ENCODE measurements at regions not wholly inside any gene's neighbourhood (a gene's known extent, or its start where the extent isn't known, plus 50 kb on each side); places are given as distances from the start of the nearest gene placed in this dataset.

- Histone ChIP-seq H3K27me3 (ENCODE audit: low read length) (no peaks in the 10 kb centered on the region), H3K9me2 (replicated peaks; ENCODE audit: insufficient read depth, low read length) (no peaks in the 10 kb centered on the region), H3K9ac (ENCODE audit: low read length) (no peak overlapping the region), H3K79me2 (ENCODE audit: insufficient read depth, low read length) (no peaks in the 10 kb centered on the region), H3K36me3 (ENCODE audit: low read length) (no peaks in the 10 kb centered on the region), H3K27ac (ENCODE audit: low read depth, low read length) (no peak overlapping the region), H3K9me3 (ENCODE audit: insufficient read depth, low read length) (no peaks in the 10 kb centered on the region), H4K20me1 (ENCODE audit: low read depth, low read length) (no peaks in the 10 kb centered on the region), H3K4me2 (ENCODE audit: low read depth, low read length, poor library complexity, severe bottlenecking) (no peak overlapping the region), H3F3A (ENCODE audit: insufficient read depth) (no peaks in the 10 kb centered on the region), H2AFZ (ENCODE audit: low read depth, low read length, severe bottlenecking) (no peak overlapping the region), H3K4me3 (ENCODE audit: insufficient read depth, low read length, poor library complexity, severe bottlenecking) (no peak overlapping the region)
- TF ChIP-seq CTCF (IDR thresholded peaks at IDR 0.05; ENCODE audit: insufficient read depth, low read length, poor library complexity, severe bottlenecking) (no peak), EZH2phosphoT487 (conservative IDR thresholded peaks at IDR 0.05; ENCODE audit: low read length) (no peak)
These were observed 111.9 kb upstream of the ARHGAP5 start for GRCh38 chr14:31965071-31965734.

- Histone ChIP-seq H3K9me3 (ENCODE audit: insufficient read depth, low read length) (no peaks in the 10 kb centered on the region), H3K4me2 (ENCODE audit: low read depth, low read length, poor library complexity, severe bottlenecking) (no peak overlapping the region), H3K9ac (ENCODE audit: low read length) (no peak overlapping the region), H3K79me2 (ENCODE audit: insufficient read depth, low read length) (no peaks in the 10 kb centered on the region), H2AFZ (ENCODE audit: low read depth, low read length, severe bottlenecking) (no peak overlapping the region), H3K36me3 (ENCODE audit: low read length) (no peaks in the 10 kb centered on the region), H3K4me3 (ENCODE audit: insufficient read depth, low read length, poor library complexity, severe bottlenecking) (no peak overlapping the region), H4K20me1 (ENCODE audit: low read depth, low read length) (no peaks in the 10 kb centered on the region), H3K27ac (ENCODE audit: low read depth, low read length) (no peak overlapping the region), H3F3A (ENCODE audit: insufficient read depth) (no peaks in the 10 kb centered on the region), H3K27me3 (ENCODE audit: low read length) (no peaks in the 10 kb centered on the region), H3K9me2 (replicated peaks; ENCODE audit: insufficient read depth, low read length) (no peaks in the 10 kb centered on the region)
- TF ChIP-seq CTCF (IDR thresholded peaks at IDR 0.05; ENCODE audit: insufficient read depth, low read length, poor library complexity, severe bottlenecking) (no peak), EZH2phosphoT487 (conservative IDR thresholded peaks at IDR 0.05; ENCODE audit: low read length) (no peak)
These were observed 111.1 kb upstream of the ARHGAP5 start for GRCh38 chr14:31965735-31966598.

- Histone ChIP-seq H3F3A (ENCODE audit: insufficient read depth) (no peaks in the 10 kb centered on the region), H3K79me2 (ENCODE audit: insufficient read depth, low read length) (no peaks in the 10 kb centered on the region), H3K27me3 (ENCODE audit: low read length) (no peaks in the 10 kb centered on the region), H3K9me3 (ENCODE audit: insufficient read depth, low read length) (no peaks in the 10 kb centered on the region), H2AFZ (ENCODE audit: low read depth, low read length, severe bottlenecking) (no peak overlapping the region), H3K9me2 (replicated peaks; ENCODE audit: insufficient read depth, low read length) (no peaks in the 10 kb centered on the region), H3K27ac (ENCODE audit: low read depth, low read length) (no peak overlapping the region), H4K20me1 (ENCODE audit: low read depth, low read length) (no peaks in the 10 kb centered on the region), H3K4me2 (ENCODE audit: low read depth, low read length, poor library complexity, severe bottlenecking) (no peak overlapping the region), H3K9ac (ENCODE audit: low read length) (no peak overlapping the region), H3K36me3 (ENCODE audit: low read length) (no peaks in the 10 kb centered on the region), H3K4me3 (ENCODE audit: insufficient read depth, low read length, poor library complexity, severe bottlenecking) (no peak overlapping the region)
- no peak for TF ChIP-seq CTCF (IDR thresholded peaks at IDR 0.05; ENCODE audit: insufficient read depth, low read length, poor library complexity, severe bottlenecking)
- no peak for TF ChIP-seq EZH2phosphoT487 (conservative IDR thresholded peaks at IDR 0.05; ENCODE audit: low read length)
These were observed 110.0 kb upstream of the ARHGAP5 start for GRCh38 chr14:31966896-31967668.

Data from SU-DHL-6 (cell line).